ENCODE measurements at regions not wholly inside any gene's neighbourhood (a gene's known extent, or its start where the extent isn't known, plus 50 kb on each side); places are given as distances from the start of the nearest gene placed in this dataset.

- Histone ChIP-seq H3K4me3 (ENCODE audit: low read depth, low read length) (no peak overlapping the region), H3K36me3 (ENCODE audit: control insufficient read depth, insufficient read depth, low read length) (no peaks in the 10 kb centered on the region), H3K27me3 (ENCODE audit: control insufficient read depth, insufficient read depth, low read length) (no peaks in the 10 kb centered on the region)
- no peak for TF ChIP-seq CTCF (IDR thresholded peaks at IDR 0.05; ENCODE audit: insufficient read depth, low read length, severe bottlenecking)
- DNase-seq (ENCODE audit: low read depth): no peak
- no peak for FAIRE-seq
These were observed 77.7 kb upstream of the B3GAT1 start for GRCh38 chr11:134489728-134490127.

- DNase-seq (ENCODE audit: low read depth): no peak
- peak; percentile 52 for FAIRE-seq
- no peaks in the 10 kb centered on the region for H3K36me3 ChIP-seq (ENCODE audit: control insufficient read depth, insufficient read depth, low read length)
- H3K27me3 ChIP-seq (ENCODE audit: control insufficient read depth, insufficient read depth, low read length): no peaks in the 10 kb centered on the region
- TF ChIP-seq CTCF (IDR thresholded peaks at IDR 0.05; ENCODE audit: insufficient read depth, low read length, severe bottlenecking): no peak
- H3K4me3 ChIP-seq (ENCODE audit: low read depth, low read length): no peak overlapping the region
These were observed 76.9 kb upstream of the B3GAT1 start for GRCh38 chr11:134488913-134489312.

GRCh38 chr11:134488512-134488911 is 76.5 kb upstream of the B3GAT1 start:
- FAIRE-seq (no peak), DNase-seq (ENCODE audit: low read depth) (no peak)
- Histone ChIP-seq H3K36me3 (ENCODE audit: control insufficient read depth, insufficient read depth, low read length) (no peaks in the 10 kb centered on the region), H3K27me3 (ENCODE audit: control insufficient read depth, insufficient read depth, low read length) (no peaks in the 10 kb centered on the region), H3K4me3 (ENCODE audit: low read depth, low read length) (no peak overlapping the region)
- TF ChIP-seq CTCF (IDR thresholded peaks at IDR 0.05; ENCODE audit: insufficient read depth, low read length, severe bottlenecking): no peak

GRCh38 chr11:134487696-134488095 is 75.7 kb upstream of the B3GAT1 start:
- Histone ChIP-seq H3K36me3 (ENCODE audit: control insufficient read depth, insufficient read depth, low read length) (no peaks in the 10 kb centered on the region), H3K27me3 (ENCODE audit: control insufficient read depth, insufficient read depth, low read length) (no peaks in the 10 kb centered on the region), H3K4me3 (ENCODE audit: low read depth, low read length) (no peak overlapping the region)
- no peak for TF ChIP-seq CTCF (IDR thresholded peaks at IDR 0.05; ENCODE audit: insufficient read depth, low read length, severe bottlenecking)
- FAIRE-seq: no peak
- DNase-seq (ENCODE audit: low read depth): no peak

GRCh38 chr11:134486704-134487103 is 74.7 kb upstream of the B3GAT1 start:
- Histone ChIP-seq H3K4me3 (ENCODE audit: low read depth, low read length) (no peak overlapping the region), H3K27me3 (ENCODE audit: control insufficient read depth, insufficient read depth, low read length) (no peaks in the 10 kb centered on the region)
- DNase-seq (ENCODE audit: low read depth): no peak

More at GRCh38 chr11:134486704-134487103, 74.7 kb upstream of the B3GAT1 start:
- no peak for FAIRE-seq
- no peak for TF ChIP-seq CTCF (IDR thresholded peaks at IDR 0.05; ENCODE audit: insufficient read depth, low read length, severe bottlenecking)
- no peaks in the 10 kb centered on the region for H3K36me3 ChIP-seq (ENCODE audit: control insufficient read depth, insufficient read depth, low read length)

Measured in bronchial epithelial cell (primary cell).